NCI-H82 treated with DMSO at 0.1 percent for 48 hours (cell line): ENCODE measurements at regions not wholly inside any gene's neighbourhood (a gene's known extent, or its start where the extent isn't known, plus 50 kb on each side); places are given as distances from the start of the nearest gene placed in this dataset.

Experiments
- DNase-seq: peaks from one replicate; lab custom pipeline; 2025; ENCODE audit not compliant: unreplicated experiment; lab: John Stamatoyannopoulos, UW

DNA sequence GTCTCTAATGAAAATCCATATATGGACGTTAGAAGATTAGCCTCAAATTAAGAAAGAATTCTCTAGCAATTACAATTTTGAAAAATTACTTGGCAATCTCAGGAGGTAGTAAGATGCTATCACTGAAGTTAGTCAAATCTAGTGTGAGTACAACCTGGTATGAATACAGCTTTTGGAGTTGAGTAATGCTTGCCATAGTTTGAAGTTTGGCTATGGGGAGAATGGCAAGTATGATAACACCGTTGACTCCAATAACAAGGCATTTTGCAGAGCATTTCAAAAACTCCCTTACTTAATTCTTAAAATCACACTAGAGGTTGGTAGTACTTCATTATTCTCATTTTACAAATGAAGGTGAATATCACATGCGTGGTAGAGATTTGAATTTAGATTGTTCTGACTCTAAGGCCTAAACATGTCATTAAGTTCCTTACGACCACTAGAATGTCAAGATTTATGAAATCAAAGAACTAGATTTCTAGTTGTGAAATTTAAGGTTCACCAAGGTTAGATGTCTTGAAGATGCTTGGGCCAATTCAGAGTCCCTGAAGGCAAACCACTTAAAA, 355.4 kb downstream of the ETS1 start:
- no peak for DNase-seq

DNA sequence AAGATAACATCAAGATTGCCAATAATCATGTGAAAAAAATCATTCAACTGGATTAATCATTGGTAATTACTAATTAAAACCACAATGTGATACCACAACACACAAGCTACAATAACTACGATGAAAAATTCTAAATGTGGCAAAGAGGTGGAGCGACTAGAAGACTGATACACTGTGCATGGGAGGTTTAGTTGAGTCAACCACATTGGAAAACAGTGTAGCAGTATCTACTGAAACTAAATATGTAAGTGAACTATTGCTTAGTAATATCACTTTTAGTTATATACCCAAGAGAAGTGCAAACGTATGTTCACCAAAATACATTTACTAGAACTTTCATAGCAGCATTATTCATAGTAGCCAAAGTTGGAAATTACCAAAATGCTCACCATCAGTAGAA, 359.9 kb downstream of the ETS1 start:
- DNase-seq, result no peak

DNA sequence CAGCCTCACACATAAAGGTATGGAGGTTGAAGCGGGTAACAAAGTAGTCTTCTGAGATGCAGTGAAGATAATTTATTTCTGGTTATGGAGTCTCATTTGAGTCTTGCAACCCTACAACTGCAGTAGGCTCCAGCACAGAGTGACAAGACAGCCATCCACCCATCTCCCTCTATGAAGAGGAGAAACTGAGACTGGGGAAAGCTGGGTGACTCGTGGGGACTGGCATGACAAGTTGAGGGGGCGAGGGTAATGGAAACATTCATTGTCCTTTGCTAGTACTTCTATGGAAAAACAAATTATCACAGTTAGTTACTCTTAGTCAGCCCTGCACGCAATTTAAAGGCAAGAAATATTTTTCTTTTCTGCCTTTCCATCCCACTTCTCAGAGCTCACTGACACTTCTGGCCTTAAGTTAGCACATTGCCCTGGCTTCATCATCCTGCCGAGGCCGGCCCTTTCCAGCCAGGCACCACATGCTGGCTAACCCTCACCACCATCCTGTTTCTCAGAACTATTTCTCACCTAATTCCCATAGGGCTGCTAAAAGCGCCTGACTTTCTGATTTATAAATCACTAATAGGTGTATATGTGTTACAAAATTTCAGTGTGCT, 361.1 kb downstream of the ETS1 start:
- no peak for DNase-seq

DNA sequence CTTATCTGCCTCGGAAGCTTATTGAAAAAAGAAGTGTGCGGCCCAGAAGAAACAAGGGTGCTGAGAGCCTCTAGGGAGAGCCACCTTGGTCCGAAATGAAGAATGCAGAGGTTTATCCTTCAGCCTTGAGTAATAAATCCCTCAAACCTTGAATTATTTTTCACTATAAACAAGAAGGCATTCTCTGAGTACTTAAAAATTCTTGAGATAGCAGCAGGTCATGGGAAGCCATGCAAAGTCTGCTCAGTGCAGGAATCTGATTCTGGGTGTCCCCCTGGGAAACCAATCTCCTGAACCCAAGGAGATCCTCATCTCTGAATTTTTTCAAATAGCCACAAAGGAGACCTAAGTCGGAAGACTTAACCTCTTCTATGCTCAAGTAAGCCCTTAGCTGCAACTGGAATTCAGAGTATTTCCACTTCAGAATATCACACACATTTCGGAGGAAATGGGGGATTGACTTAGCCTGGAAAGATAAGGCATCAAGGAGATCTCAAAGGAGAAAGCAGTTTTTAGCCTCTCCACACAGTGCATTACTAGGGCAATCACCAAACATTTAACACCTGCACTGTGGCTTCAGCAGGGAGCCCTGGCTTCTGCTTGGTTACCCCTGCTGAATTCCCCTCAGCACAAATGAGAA, 365.0 kb downstream of the ETS1 start:
- DNase-seq, result no peak

DNA sequence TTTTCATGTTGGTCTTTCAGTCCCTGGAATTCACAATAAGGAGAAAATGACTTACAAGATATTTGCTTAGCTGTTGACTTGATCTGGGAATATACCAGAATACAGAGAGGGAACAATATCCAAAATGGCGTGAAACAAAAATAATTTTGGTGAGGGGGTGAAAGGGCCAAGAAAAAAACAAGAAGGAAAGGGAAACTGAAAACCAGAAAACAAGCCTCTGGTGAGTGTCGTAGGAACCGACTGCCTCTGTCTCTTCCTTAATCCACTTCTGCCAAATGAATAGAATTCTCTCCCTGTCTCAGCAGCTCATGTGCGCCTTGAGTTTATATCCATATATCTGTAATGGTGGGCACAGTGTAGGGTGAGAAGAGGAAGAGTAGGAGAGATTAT, 367.6 kb downstream of the ETS1 start:
- DNase-seq, result no peak

DNA sequence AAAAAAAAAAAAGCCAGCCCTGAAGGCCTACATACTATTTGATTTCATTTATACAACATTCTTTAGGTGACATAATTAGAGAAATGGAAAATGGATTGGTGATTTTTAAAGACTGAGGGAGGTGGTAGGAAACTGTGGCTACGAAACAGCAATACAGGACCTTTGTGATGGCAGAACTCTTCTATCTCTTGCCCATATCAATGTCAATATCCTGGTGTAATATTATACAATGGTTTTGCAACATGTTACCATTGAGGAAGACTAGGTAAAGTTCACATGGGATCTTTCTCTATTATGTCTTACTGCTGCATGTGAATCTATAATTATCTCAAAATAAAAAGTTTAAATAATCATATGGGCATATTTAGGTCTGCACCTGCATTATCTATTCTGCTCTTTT, 371.2 kb downstream of the ETS1 start:
- DNase-seq, result no peak

DNA sequence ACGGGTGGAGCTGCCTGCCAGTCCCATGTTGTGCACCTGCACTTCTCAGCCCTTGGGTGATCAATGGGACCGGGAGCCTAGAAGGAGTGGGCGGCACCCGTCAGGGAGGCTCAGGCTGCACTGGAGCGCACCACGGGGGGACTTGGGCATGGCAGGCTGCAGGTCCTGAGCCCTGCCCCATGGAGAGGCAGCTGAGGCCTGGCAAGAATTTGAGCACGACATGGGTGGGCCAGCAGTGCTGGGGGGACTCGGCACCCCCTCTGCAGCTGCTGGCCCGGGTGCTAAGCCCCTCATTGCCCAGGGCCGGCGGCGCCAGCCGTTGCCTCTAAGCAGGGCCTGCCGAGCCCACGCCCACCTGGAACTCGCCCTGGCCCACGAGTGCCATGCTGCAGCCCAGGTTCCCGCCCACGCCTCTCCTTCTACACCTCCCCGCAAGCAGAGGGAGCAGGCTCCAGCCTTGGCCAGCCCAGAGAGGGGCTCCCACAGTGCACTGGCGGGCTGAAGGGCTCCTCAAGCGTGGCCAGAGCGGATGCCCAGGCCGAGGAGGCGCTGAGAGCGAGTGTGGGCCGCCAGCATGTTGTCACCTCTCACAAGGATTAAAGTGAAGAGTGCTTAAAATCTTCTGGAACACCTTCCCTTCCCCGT, 372.0 kb downstream of the ETS1 start:
- DNase-seq, result no peak

DNA sequence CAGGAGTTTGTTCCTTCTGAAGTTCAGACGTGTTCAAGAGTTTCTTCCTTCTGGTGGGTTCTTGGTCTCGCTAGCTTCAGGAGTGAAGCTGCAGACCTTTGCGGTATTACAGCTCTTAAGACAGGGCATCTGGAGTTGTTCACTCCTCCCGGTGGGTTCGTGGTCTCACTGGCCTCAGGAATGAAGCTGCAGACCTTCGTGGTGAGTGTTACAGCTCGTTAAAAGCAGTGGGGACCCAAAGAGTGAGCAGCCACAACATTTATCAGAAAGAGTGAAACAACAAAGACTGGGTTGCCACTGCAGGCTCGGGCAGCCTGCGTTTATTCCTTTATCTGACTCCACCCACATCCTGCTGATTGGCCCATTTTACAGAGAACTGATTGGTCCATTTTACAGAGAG, 373.1 kb downstream of the ETS1 start:
- DNase-seq, result no peak

DNA sequence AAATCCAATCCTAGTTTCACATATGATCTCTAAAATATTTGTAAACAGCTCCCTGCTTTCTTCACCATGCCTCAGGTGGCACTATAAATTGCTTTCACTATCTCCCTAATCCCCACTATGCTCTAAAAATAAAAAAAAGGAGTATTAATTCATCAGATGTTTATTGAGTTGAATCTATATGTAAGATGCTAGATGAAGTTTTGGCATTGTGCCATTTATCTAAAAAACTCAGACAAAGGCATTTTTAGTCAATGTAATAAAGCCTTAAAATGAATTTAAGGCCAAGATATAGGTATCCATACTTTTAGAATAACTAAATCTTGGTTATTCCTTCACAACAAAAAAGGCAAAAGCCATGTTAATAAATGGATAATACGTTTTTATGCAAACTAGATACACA, 373.9 kb downstream of the ETS1 start:
- no peak for DNase-seq

DNA sequence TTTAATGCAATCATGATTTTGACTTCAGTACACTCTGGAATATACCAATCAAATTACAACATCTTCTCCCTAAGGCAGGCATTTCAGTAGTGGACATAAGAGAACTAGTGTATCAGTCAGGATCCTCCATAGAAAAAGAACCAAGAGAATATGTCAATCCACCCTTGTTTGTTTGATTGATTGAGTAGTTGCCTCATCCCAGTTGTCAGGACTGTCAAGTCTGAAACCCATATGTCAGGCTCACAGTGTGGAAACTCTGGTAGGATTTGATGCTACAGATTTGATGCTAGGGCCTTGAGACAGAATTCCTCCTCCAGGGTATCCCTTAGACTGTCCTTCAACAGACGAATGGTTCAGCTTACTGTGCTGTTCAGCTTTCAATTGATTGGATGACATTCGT, 375.0 kb downstream of the ETS1 start:
- DNase-seq, result no peak

DNA sequence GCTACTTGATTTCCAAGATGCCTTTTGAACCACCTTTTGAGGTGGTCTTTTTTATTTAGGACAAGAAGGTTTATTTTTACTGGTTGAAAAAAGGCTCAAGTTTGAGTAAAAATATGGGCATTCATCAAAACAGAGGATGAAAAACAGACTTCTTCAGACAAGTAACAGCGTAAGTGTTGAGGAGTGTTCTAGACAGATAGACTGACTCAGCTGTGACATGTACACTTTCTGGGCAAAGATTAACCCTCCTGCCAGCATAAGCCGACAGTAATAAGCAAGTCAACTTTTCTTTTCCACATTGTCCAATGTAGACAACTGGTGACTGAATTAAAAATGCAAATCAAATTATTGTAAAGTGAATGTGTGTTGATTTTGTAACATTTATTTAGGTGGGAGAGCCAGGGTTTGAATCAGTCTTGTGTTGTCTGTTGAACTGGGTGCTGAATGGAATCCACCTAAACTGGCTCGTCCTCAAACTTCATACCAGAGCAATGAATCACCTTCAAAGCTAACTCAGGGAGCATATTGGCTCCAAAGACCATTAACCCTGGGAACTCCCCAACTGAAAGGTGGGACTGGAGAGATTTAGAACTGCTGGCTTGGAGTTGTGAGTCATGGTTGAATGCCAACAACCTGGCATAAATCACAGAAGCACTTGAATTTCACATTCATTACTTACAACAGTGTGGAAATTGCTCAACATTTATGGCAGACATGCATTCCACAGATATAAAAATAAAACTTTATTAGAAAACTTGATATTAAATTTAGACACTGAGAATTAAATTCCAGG, 377.0 kb downstream of the ETS1 start:
- DNase-seq, result no peak

DNA sequence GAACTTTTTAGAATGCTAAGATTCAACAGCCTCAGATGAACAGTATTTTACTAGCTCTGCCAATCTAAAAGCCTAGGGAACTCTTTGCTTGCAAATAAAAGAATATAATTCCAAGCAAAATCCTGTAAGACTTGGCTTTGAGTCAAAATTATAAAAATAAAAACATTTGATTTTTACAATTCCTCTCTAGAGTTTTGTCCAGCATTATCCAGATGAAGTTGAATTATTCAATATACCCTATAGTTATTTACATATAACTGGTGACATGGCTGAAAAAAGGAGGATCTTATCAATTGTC, 378.3 kb downstream of the ETS1 start:
- DNase-seq, result no peak

DNA sequence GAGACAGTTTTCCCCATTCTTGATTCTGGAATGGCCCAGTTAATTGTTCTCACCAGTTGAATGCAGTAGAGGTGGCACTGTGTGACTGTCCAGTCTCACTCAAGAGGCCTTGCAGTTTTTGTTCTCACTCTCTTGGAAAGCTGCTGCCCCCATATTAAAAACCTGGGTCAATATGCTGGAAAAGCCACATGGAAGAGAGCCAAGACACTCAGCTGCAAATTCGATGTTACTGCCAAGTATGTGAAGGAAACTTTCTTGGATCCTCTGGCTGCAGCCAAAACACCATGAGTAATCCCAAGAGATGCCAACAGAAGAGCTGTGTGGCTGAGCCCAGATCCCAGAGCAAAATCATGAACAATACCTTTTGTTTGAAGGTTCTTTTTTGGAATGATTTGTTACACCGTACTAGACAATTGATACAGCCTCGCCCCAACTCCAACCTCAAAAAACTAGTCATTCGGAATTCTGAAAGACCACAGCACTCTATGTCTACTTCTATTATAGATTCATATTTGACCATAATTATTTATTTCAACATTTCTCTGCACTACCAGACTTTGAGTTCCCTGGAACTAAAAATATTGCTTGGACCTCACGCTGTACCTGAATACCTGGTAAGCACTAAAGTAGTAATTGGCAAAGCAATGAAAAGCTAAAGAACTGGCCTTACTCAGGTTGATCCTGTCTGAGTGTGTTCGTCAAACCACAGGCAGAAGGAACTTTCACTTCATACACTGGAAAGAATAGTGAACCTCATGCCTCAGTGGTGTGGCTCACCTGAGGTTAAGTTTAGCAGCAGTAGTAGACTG, 378.8 kb downstream of the ETS1 start:
- no peak for DNase-seq

DNA sequence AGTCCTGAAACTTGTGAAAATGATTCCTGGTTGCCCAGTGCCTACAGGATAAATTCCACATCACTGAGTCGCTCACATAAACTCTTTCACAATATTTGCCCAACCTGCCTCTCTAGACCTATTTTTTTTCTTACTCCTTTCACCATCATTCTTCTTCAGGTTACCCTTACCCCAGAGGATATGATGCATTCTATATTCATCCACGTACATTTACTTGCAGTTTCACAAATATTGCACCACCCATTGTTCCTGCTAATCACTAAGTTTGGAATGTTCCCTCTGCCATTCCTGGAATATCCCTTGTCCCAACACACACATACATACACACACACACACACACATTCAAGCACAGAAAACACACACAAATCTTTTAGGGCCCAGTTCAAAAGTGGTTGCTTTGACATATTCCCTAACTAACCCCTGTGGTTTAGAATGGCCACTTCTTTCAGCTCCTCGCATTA, 379.5 kb downstream of the ETS1 start:
- DNase-seq, result no peak

DNA sequence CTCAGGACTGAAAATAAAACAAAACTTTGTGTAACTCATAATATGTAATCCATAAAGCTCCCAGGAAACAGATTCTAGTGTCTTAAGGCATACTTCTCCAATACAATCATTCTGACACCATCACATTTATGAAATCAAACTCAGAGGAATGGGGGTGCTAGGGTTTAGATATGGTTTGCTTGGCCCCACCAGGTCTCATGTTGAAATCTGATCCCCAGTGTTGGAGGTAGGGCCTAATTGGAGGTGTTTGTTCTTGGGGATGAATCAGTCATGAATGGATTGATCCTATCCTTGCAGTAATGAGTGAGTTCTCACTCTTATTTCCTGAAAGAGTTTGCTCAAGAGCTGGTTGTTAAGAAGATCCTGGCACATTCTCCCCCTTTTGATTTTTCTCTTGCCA, 380.9 kb downstream of the ETS1 start:
- no peak for DNase-seq

DNA sequence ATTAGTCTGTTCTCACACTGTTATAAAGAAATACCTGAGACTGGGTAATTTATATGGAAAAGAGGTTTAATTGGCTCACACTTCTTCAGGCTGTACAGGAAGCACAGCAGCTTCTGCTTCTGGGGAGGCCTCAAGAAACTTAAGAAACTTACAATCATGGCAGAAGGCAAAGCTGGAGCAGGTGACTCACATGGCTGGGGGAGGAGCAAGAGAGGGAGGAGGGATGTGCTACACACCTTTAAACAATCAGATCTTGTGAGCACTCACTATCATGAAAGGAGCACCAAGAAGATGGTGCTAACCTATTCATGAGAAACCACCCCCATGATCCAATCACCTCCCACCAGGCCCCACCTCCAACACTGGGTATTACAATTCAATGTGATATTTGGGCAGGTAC, 381.6 kb downstream of the ETS1 start:
- DNase-seq, result no peak

DNA sequence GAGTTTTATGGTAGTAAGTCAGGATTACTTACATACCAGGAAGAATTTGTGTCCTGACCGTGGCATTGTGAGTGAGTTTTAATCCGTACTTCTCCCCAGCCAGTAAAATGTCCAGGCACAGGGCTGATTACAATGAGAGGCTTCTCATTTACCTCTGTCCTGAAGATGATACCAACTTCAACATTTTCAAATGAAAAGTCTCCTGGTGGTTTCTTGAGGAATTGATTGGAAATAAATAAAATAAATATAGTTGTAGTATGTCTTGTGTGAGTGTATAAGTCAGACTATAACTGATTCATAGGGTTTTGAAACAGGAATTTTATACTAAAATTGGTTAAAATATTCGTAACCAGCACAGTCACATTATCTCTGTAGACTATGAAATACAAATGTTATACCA, 382.5 kb downstream of the ETS1 start:
- no peak for DNase-seq

DNA sequence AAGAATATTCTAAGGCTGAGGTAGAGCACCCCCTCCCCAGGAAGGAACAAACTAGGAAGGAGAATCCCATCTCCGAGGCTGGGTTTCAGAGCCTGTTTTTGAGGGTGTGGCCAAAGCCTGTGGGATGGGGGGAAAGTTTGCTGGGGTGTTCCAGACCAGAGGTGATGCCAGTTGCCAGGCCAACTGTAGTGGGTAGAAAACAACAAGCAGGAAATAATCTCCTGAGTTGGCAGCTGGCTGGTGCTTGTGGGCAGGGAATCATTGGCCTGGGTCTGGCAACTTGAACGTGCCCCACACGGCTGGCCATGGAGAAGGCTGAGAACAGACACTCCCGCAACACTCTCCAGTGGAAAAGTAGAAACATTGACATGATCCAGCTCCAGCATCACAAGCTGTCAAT, 385.6 kb downstream of the ETS1 start:
- no peak for DNase-seq

DNA sequence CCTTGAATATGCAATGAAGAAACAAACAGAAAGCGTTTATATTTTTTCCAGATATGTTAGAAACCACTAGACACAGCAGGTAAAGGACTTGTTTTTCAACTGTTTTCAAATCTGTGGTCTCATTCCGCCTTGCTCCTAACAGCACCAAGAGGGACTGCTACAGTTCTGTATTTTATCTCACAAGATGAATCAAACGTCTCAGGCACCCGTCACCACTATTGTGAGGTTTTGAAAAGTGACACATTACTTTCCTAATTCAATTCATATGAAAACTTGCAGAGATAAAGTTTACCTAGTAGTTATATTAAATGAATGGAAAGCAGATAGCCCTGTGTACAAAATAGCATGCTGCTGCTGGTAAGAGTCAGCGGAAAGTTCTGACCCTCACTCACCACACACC, 386.3 kb downstream of the ETS1 start:
- no peak for DNase-seq

DNA sequence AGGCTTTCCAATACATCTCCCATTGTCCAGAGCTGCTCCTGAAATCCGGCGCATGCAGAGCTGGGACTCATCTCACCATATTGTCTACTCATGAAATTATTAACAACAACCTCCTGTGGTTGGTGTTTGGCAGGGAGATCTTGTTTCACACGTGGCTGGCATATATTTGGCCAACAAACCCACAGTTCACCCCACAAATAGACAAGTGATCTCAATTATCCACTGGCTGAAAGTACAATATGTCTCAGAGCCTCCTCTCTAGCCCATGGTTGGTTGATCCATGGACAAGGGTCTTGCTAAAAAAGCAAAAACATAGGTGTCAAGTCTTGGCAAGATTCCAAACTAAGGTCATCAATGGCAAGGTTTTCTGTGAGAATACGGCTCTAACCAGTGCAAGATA, 386.9 kb downstream of the ETS1 start:
- no peak for DNase-seq

DNA sequence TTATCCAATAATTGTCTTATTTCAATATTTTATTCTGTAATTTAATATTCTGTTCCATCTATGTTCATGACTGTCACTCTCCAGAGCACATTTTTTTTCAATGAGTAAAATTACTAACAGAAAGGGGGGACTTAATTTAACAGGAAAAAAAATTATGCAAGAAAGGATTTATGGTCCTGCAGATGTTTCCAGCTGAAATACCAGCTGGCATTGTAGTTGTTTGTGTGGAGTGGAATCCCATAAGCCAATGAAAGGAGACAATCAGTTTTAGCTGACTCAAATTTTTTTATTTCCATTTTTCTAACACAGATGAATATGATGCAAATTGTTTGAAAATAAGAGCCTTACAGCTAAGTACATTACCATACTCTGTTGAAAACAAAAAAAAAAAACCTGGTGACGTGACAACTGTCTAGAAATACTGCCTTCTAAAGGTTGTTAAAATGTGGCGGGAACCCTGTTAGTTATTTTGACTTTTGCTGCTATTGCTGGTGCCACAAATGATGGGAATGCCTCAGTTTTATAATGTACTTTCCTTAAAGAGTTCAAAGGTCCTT, 389.1 kb downstream of the ETS1 start:
- DNase-seq, result no peak
